Peyer's patch (tissue), 4 donors: ENCODE measurements at regions not wholly inside any gene's neighbourhood (a gene's known extent, or its start where the extent isn't known, plus 50 kb on each side); places are given as distances from the start of the nearest gene placed in this dataset.

Source experiments
- CTCF ChIP-seq, 6 experiments: fragments of 450-650 bp in 4 of 6; fragments of 200-600 bp in 2 of 6; sonication (generic) in 1 of 6; IDR thresholded peaks; one replicate each; pipeline ENCODE4 v1.5.1; 2017 to 2019; ENCODE audit warnings: antibody characterized with exemption in 6 of 6, mild to moderate bottlenecking in 3 of 6, moderate library complexity in 1 of 6
- POLR2A ChIP-seq, 2 donors: fragments of 450-650 bp; IDR thresholded peaks; one replicate each; pipeline ENCODE4 v1.5.1; 2017; ENCODE audit warnings: antibody characterized with exemption in 2 of 2, mild to moderate bottlenecking in 2 of 2, moderate library complexity in 2 of 2

GRCh38 chr15:68526269-68526668, 52.5 kb upstream of the CORO2B start:
- TF ChIP-seq CTCF (IDR thresholded peaks at IDR 0.05) (no peak), POLR2A (IDR thresholded peaks at IDR 0.05) (no peak)
